ENCODE measurements at regions not wholly inside any gene's neighbourhood (a gene's known extent, or its start where the extent isn't known, plus 50 kb on each side); places are given as distances from the start of the nearest gene placed in this dataset.

DNA sequence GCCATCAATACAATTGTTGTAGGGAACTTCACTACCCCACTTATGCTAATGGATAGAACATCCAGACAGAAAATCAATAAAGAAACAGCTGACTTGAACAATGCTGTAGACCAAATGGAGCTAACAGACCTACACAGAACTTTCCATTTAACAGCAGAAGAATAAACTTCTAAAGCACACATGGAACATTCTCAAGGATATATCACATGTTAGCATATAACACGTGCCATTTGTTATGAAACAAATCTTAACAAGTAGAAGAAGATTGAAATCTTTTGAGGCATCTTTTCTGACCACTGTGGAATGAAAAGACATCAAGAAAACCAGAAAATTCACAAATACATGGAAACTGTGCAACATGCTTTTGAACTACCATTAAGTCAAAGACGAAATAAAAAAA lies 62.5 kb upstream of the RNU6-8 start (continued):
- TF ChIP-seq, protein P1, sequence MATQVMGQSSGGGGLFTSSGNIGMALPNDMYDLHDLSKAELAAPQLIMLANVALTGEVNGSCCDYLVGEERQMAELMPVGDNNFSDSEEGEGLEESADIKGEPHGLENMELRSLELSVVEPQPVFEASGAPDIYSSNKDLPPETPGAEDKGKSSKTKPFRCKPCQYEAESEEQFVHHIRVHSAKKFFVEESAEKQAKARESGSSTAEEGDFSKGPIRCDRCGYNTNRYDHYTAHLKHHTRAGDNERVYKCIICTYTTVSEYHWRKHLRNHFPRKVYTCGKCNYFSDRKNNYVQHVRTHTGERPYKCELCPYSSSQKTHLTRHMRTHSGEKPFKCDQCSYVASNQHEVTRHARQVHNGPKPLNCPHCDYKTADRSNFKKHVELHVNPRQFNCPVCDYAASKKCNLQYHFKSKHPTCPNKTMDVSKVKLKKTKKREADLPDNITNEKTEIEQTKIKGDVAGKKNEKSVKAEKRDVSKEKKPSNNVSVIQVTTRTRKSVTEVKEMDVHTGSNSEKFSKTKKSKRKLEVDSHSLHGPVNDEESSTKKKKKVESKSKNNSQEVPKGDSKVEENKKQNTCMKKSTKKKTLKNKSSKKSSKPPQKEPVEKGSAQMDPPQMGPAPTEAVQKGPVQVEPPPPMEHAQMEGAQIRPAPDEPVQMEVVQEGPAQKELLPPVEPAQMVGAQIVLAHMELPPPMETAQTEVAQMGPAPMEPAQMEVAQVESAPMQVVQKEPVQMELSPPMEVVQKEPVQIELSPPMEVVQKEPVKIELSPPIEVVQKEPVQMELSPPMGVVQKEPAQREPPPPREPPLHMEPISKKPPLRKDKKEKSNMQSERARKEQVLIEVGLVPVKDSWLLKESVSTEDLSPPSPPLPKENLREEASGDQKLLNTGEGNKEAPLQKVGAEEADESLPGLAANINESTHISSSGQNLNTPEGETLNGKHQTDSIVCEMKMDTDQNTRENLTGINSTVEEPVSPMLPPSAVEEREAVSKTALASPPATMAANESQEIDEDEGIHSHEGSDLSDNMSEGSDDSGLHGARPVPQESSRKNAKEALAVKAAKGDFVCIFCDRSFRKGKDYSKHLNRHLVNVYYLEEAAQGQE (tag by site-specific recombination; IDR thresholded peaks at IDR 0.05), result no peak

GRCh38 chr14:32277998-32278397 lies 51.1 kb upstream of the AKAP6 start:
- POLR2A ChIA-PET, result no interaction called here
- H3K4me1 ChIP-seq (ENCODE audit: control insufficient read depth, insufficient read depth, low read length), result no peaks in the 10 kb centered on the region
- TF ChIP-seq ZNF341 (tag by site-specific recombination; IDR thresholded peaks at IDR 0.05; ENCODE audit: low read depth) (no peak), ZNF510 (tag by site-specific recombination; IDR thresholded peaks at IDR 0.05; ENCODE audit: insufficient replicate concordance) (no peak), ZNF660 (tag by site-specific recombination; IDR thresholded peaks at IDR 0.05) (no peak), ZBTB21 (tag by site-specific recombination; IDR thresholded peaks at IDR 0.05) (no peak), KLF10 (tag by site-specific recombination; IDR thresholded peaks at IDR 0.05) (no peak), GFI1B (tag by site-specific recombination; IDR thresholded peaks at IDR 0.05) (no peak), ZNF24 (tag by site-specific recombination; IDR thresholded peaks at IDR 0.05) (no peak), ZNF610 (tag by site-specific recombination; IDR thresholded peaks at IDR 0.05; ENCODE audit: borderline replicate concordance) (no peak), SP2 (tag by site-specific recombination; IDR thresholded peaks at IDR 0.05) (no peak), BCL11A (tag by site-specific recombination; IDR thresholded peaks at IDR 0.05; ENCODE audit: low read depth) (no peak)
- TF ChIP-seq, protein P2, sequence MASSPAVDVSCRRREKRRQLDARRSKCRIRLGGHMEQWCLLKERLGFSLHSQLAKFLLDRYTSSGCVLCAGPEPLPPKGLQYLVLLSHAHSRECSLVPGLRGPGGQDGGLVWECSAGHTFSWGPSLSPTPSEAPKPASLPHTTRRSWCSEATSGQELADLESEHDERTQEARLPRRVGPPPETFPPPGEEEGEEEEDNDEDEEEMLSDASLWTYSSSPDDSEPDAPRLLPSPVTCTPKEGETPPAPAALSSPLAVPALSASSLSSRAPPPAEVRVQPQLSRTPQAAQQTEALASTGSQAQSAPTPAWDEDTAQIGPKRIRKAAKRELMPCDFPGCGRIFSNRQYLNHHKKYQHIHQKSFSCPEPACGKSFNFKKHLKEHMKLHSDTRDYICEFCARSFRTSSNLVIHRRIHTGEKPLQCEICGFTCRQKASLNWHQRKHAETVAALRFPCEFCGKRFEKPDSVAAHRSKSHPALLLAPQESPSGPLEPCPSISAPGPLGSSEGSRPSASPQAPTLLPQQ (tag by site-specific recombination; IDR thresholded peaks at IDR 0.05), result no peak
- H3K27ac ChIP-seq (ENCODE audit: extremely low read depth, low read depth, low read length), result no peak overlapping the region
- H3K36me3 ChIP-seq (ENCODE audit: control insufficient read depth in 2 of 2, insufficient read depth in 1 of 2, low read length in 2 of 2), result no peaks in the 10 kb centered on the region
- CTCF ChIA-PET, result no interaction called here
- no peaks in the 10 kb centered on the region for H3K9me3 ChIP-seq (ENCODE audit: control insufficient read depth, insufficient read depth, low read depth, low read length)
- H3K4me3 ChIP-seq (ENCODE audit: low read depth, low read length), result no peak overlapping the region

Measured in HEK293 (cell line).